Left lung (tissue), 4 donors: ENCODE measurements at regions not wholly inside any gene's neighbourhood (a gene's known extent, or its start where the extent isn't known, plus 50 kb on each side); places are given as distances from the start of the nearest gene placed in this dataset.

Experiments
- ATAC-seq: fragments of 200-7000 bp; cut with Tn5 transposase; one replicate; pipeline ENCODE4 v1.9.1; 2020; ENCODE audit warnings: moderate library complexity
- DNase-seq, 4 donors: peaks; one replicate each; pipeline ENCODE4 v3.0.0-alpha.2; 2013 to 2020
- H3K27ac ChIP-seq, 2 donors: fragments of 200-600 bp; sonication (generic) in 1 of 2; one replicate each; pipeline versions ENCODE4 v1.5.0 to v1.8.0; 2020 to 2021
- H3K27me3 ChIP-seq, 2 donors: fragments of 200-600 bp; sonication (generic) in 1 of 2; one replicate each; pipeline versions ENCODE4 v1.5.0 to v1.8.0; 2020 to 2021
- H3K36me3 ChIP-seq, 2 donors: fragments of 200-600 bp; sonication (generic) in 1 of 2; one replicate each; pipeline versions ENCODE4 v1.5.0 to v1.8.0; 2020 to 2021
- H3K4me1 ChIP-seq, 2 donors: fragments of 200-600 bp; one replicate each; pipeline ENCODE4 v1.8.0; 2021
- H3K4me3 ChIP-seq, 2 donors: fragments of 200-600 bp; sonication (generic) in 1 of 2; one replicate each; pipeline versions ENCODE4 v1.5.0 to v1.8.0; 2020 to 2021; ENCODE audit warnings: mild to moderate bottlenecking in 1 of 2
- H3K9me3 ChIP-seq, 2 donors: fragments of 200-600 bp; sonication (generic) in 1 of 2; one replicate each; pipeline versions ENCODE4 v1.5.0 to v1.8.0; 2020 to 2021
- intact Hi-C, 2 donors: fragments of 100-400 bp; cut with DNase I; formaldehyde crosslinking; loops; one replicate each; pipeline versions ENCODE4 v1.11.2 to v1.14.2; 2022
- TF ChIP-seq, protein P1 (sequence below), 2 donors: fragments of 200-600 bp; sonication (generic) in 1 of 2; IDR thresholded peaks; one replicate each; pipeline versions ENCODE4 v1.5.0 to v1.8.0; 2021; ENCODE audit warnings: antibody characterized with exemption in 2 of 2
- donor health status: DM: no; HTN: yes; CAD: no.
- donor health status: DM: no; HTN: no; CAD: no.

DNA sequence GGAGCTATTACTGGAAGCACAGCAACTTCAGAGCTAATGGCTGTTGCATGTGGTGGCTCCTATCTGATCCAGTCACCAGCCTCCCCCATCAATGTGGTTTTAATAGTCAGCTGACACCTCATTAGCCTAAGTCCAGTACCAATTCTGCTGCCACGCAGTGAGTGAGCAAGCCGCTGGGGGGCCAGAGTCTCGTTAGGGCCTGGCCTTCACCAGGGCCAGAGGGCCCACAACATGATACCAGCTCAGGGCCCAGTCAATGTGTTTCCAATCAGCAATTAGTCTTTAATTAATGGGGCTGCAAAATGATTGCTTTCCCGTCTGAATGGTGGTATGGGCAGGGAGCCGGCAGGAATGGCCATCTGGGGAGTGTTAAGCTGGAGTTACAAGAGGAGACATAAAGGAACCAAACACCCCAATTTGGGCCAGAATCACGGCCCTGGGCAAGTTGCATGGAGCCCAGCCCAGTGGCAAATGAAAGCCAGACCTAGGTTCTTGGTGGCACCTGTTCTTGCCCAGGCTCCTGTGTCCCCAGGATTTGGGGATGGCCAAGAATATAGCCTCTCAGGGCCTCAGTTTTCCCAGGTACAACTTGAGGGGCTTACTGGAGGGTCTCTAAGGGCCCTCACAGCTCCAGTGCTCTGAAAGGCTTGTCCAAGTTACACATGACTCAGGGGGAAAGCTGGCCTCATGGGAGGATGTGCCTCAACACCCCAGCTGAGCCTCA is 119.2 kb downstream of the EFNB1 start:
- Histone ChIP-seq H3K4me3 (no peak overlapping the region), H3K9me3 (no peaks in the 10 kb centered on the region), H3K27me3 (no peaks in the 10 kb centered on the region), H3K36me3 (no peaks in the 10 kb centered on the region), H3K27ac (no peak overlapping the region), H3K4me1 (no peaks in the 10 kb centered on the region)
- ATAC-seq (no peak), DNase-seq (no peak)
- intact Hi-C loops = no loop called here
- TF ChIP-seq, protein P1, sequence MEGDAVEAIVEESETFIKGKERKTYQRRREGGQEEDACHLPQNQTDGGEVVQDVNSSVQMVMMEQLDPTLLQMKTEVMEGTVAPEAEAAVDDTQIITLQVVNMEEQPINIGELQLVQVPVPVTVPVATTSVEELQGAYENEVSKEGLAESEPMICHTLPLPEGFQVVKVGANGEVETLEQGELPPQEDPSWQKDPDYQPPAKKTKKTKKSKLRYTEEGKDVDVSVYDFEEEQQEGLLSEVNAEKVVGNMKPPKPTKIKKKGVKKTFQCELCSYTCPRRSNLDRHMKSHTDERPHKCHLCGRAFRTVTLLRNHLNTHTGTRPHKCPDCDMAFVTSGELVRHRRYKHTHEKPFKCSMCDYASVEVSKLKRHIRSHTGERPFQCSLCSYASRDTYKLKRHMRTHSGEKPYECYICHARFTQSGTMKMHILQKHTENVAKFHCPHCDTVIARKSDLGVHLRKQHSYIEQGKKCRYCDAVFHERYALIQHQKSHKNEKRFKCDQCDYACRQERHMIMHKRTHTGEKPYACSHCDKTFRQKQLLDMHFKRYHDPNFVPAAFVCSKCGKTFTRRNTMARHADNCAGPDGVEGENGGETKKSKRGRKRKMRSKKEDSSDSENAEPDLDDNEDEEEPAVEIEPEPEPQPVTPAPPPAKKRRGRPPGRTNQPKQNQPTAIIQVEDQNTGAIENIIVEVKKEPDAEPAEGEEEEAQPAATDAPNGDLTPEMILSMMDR (IDR thresholded peaks at IDR 0.05) = no peak

DNA sequence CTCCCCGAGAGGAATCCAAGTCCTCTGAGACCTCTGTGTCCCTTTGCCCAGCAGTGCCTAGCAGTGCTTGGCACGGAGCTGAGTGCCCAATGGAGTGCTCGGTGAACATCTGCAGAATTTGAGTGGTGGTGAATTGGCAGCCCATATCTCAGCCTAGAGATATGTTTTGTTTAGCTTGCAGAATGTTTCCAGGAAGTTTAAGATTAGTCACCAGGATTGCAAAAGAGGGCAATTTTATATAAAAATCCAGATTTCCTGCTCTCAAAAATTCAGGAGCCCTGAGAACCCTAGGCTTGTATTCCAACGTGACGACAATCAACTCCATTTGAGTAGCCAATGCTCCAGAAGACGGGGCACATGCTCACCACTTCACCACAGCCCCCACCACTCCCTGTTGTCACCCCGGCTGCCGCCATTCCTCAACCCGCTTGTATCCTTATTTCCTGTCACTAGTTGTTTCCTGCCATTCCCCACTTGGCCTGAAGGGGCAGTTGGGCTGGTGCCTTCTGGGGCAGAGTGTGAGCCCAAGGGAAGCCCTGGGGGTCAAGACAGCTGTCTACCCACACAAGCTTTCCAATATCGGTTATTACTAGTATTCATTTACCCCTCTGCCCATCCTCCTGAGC is 116.9 kb downstream of the EFNB1 start:
- Histone ChIP-seq H3K9me3 (no peaks in the 10 kb centered on the region), H3K36me3 (no peaks in the 10 kb centered on the region), H3K4me3 (no peak overlapping the region), H3K27me3 (no peaks in the 10 kb centered on the region), H3K4me1 (no peaks in the 10 kb centered on the region), H3K27ac (no peak overlapping the region)
- DNase-seq = no peak
- TF ChIP-seq, protein P1 (IDR thresholded peaks at IDR 0.05) = peak in 1 of 2 donors; percentile 16
- intact Hi-C loops = no loop called here
- ATAC-seq = peak; percentile 19

DNA sequence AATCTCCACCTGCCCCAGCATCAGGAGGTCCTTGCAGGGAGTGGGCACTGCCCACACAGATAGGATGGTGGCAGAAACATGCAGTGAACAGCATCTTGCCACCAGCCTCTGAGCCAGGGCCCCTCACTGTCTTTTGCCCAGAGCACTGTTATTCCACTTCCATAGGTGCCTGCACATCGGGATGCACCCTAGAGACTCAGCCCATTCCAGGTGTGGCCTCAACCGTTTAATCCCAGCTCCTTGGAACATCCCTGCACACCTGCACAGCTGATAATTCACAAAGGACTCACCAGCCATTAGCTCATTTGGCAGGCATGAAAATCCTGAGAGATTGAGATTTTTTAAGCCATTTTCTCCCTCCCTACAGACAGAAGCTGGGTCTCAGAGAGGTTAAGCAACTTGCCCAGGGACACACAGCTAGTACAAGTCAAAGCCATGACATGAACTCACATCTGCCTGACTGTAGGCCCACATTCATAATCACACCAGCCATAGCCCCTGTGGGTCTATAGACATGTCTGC is 116.3 kb downstream of the EFNB1 start:
- no peak overlapping the region for H3K4me3 ChIP-seq
- TF ChIP-seq, protein P1 (IDR thresholded peaks at IDR 0.05) = no peak
- intact Hi-C loops = no loop called here
- no peak for DNase-seq
- H3K36me3 ChIP-seq = no peaks in the 10 kb centered on the region
- no peak for ATAC-seq
- H3K27ac ChIP-seq = no peak overlapping the region
- H3K9me3 ChIP-seq = no peaks in the 10 kb centered on the region
- H3K27me3 ChIP-seq = no peaks in the 10 kb centered on the region
- no peaks in the 10 kb centered on the region for H3K4me1 ChIP-seq

DNA sequence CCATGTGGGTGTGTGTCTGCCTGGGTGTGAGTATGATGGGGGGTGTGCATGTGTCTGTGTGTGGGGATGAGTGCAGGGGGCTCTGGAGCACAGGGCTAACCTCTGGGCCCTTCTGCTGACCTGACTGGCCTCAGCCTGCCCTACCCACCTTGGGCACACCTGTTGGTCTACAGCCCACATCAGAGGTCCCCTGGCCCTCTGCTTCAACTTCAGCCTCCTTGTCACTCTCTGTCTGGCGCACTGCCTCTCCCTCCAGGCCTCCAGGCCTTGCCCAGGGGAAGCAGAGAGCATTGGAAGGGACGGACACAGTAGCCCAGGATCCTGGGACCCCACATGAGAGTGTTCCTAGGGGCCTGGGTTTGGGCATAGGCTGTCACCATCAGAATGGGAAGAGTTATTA is 115.4 kb downstream of the EFNB1 start:
- Histone ChIP-seq H3K27me3 (no peaks in the 10 kb centered on the region), H3K4me3 (no peak overlapping the region), H3K27ac (no peak overlapping the region), H3K36me3 (no peaks in the 10 kb centered on the region), H3K9me3 (no peaks in the 10 kb centered on the region), H3K4me1 (no peaks in the 10 kb centered on the region)
- no peak for DNase-seq
- intact Hi-C loops = no loop called here
- ATAC-seq = no peak
- TF ChIP-seq, protein P1 (IDR thresholded peaks at IDR 0.05) = no peak

DNA sequence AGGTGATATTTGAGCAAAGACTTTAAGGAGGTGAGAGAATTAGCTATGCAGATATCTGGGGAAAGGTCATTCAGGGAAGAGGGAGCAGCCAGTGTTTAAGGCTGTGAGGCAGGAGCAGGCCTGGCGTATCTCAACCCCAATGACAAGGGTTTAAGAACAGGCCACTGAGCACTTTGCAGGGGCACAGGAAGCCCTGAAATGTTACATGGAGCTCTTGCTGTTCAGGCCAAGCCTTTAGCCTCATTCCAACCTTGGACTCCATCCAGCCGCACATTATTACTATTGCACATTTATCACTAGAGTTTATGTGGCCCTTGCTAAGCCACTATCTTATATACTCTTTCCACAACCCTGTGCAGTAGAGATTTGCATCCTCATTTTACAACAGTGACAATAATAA is 114.0 kb downstream of the EFNB1 start:
- Histone ChIP-seq H3K4me1 (no peaks in the 10 kb centered on the region), H3K4me3 (no peak overlapping the region), H3K27ac (no peak overlapping the region), H3K27me3 (no peaks in the 10 kb centered on the region), H3K36me3 (no peaks in the 10 kb centered on the region), H3K9me3 (no peaks in the 10 kb centered on the region)
- DNase-seq = peak in 2 of 4 donors; percentile 41 to 51
- intact Hi-C loops = no loop called here
- TF ChIP-seq, protein P1 (IDR thresholded peaks at IDR 0.05) = no peak
- no peak for ATAC-seq
